Stomach (tissue), 4 donors: ENCODE measurements at regions not wholly inside any gene's neighbourhood (a gene's known extent, or its start where the extent isn't known, plus 50 kb on each side); places are given as distances from the start of the nearest gene placed in this dataset.
"Not testable (repeated sequence)": the region's sequence is repeated elsewhere in the genome, so short reads cannot be mapped to it uniquely, and the experiment has no call there.

ENCODE experiments used
- CTCF ChIP-seq, 7 experiments: fragments of 450-650 bp in 4 of 7; fragments of 200-600 bp in 3 of 7; sonication (generic) in 3 of 7; IDR thresholded peaks; one replicate each; pipeline ENCODE4 v1.5.1; 2016 to 2019; ENCODE audit warnings: antibody characterized with exemption in 7 of 7, control low read depth in 2 of 7, mild to moderate bottlenecking in 1 of 7
- EP300 ChIP-seq: sonication (generic); formaldehyde crosslinking; IDR thresholded peaks from one replicate; pipeline ENCODE4 v1.6.1; 2017; ENCODE audit warnings: antibody characterized with exemption
- POLR2A ChIP-seq, 4 donors: fragments of 450-650 bp; IDR thresholded peaks; one replicate each; pipeline ENCODE4 v1.6.1; 2016; ENCODE audit warnings: antibody characterized with exemption in 4 of 4, control low read depth in 2 of 4, mild to moderate bottlenecking in 1 of 4, moderate library complexity in 1 of 4
- POLR2AphosphoS5 ChIP-seq, 3 donors: sonication (generic); formaldehyde crosslinking; IDR thresholded peaks; one replicate each; pipeline ENCODE4 v1.6.1; 2016; ENCODE audit warnings: antibody characterized with exemption in 3 of 3

- TF ChIP-seq POLR2A (IDR thresholded peaks at IDR 0.05); CTCF (IDR thresholded peaks at IDR 0.05); POLR2AphosphoS5 (IDR thresholded peaks at IDR 0.05); EP300: not testable (repeated sequence)
Observed at GRCh38 chr2:4935291-4935690, 756.9 kb upstream of the SOX11 start.
